ENCODE measurements at regions not wholly inside any gene's neighbourhood (a gene's known extent, or its start where the extent isn't known, plus 50 kb on each side); places are given as distances from the start of the nearest gene placed in this dataset.

DNA sequence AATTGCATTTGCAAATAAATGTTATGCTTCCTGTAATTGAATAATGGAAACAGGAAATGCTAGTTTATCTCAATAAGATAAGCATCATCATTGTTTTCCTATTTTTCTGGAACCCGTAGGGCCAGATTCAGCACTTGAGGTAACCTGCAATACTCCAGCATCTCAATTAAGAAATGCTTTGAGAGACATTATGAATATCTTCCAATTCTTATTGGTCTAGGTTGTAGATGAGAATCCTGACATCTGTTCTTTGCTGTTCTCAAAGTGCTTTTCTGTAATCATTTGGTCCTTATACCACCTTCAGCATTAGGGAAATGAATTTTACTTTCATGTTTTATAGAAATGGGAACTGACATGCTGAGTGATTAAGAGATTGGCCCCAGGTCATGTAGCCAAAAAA is 428.3 kb downstream of the CBLN4 start:
- no peak for TF ChIP-seq EZH2 (IDR thresholded peaks at IDR 0.05; ENCODE audit: borderline replicate concordance)
- no peak for TF ChIP-seq CTCF (IDR thresholded peaks at IDR 0.05; ENCODE audit: poor library complexity)
